ENCODE measurements at regions not wholly inside any gene's neighbourhood (a gene's known extent, or its start where the extent isn't known, plus 50 kb on each side); places are given as distances from the start of the nearest gene placed in this dataset.
"Not testable (repeated sequence)": the region's sequence is repeated elsewhere in the genome, so short reads cannot be mapped to it uniquely, and the experiment has no call there.

DNA sequence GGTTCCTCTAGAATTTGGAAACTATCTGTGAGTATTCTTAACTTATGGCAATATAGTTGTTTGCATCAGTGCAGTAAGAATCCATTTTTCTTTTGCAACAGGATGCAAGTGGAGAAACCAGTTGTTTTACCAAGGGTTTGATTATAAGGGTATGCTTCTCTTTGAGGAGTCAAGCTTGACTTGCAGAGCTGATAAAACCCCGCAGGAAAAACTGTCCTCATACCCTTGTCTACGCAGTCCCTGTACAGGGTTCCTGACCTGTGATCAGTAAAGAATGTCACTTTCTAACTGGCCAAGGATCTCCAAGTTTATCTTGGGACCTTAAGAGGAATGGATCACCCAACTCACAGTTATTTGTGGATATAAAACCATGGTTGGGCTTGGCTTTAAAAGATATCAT, 161.1 kb upstream of the OLIG3 start:
- no peak for DNase-seq (ENCODE audit: low spot score)

DNA sequence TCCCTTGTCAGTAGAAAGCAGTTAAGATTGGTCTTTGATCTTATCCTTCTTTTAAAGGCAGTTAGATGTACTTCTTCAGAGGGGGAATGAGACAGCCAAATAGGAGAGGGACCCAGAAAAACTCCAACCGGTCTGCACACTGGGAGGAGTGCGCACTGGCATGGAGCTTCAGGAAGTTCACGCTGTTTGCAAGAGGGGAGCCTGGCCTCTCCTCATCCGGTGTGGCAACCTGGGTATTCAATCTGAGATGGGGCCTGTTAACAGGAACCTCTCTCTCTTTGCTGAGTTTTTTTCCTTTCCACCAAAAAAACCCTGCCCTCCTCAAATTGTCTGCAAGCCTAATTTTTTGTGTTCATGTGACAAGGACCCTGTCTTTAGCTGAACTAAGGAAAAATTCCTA, 162.5 kb upstream of the OLIG3 start:
- no peak for DNase-seq (ENCODE audit: low spot score)

DNA sequence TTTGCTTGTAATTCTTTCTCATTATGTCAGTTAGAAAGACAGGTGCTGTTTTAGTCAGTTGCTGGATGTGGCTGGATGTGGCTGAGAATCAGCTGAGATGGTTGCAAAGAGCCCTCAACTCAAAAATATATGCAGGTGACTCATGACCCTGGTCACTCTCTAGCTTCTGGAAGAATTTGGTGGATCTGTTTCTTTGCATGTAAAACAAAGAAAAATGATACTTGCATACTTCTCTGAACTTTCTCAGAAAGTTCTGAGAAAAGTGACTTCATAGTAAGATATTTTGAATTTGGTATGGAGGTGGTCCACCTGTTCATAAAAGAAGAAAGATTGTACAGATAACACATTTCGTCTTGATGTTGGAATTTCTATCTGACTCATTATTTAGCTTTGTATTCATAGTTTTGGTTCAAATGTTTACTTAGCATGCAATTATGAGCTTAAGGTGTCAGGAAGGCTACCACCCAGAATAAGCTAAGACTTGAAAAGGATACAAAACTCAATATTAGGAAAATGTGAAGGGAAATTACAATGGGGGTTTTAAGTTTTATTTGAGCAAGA, 163.2 kb upstream of the OLIG3 start:
- no peak for DNase-seq (ENCODE audit: low spot score)

DNA sequence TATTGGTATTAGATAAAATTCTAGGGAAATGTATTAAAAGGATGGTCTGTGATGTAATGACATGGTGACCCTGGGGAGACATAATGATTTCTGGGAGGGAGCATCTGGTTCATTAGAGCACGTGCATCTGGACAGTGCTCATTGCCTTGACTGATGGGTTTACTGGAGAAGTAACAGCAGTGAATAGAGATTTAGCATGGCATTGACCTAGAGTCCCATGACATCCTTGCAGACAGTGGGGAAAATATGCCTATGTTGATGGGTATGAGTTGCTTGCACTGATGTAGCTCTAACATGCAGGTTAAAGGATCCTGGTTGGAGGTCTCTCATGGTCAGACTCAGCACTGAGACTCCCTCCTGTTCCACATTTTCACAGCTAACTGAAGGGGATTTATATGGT, 164.1 kb upstream of the OLIG3 start:
- DNase-seq (ENCODE audit: low spot score), result no peak

DNA sequence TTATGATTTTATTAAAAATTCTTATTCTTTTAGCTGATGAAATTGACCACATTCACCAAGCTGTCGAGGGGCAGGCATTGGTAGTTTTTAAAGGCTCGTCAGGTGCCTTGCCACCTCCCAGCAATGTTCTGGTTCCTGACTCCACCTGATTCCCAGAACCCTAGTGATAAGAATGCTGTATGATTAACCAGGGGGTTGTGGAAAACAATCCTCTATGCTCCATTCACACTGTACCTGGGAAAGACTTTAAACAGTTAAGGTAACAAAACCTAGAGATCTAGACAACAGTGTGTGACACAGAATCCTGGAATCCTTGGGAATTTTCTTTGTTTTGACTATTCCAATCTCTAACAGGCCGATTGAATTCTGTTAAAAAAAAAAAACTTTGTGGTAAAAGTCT, 165.7 kb upstream of the OLIG3 start:
- no peak for DNase-seq (ENCODE audit: low spot score)

DNA sequence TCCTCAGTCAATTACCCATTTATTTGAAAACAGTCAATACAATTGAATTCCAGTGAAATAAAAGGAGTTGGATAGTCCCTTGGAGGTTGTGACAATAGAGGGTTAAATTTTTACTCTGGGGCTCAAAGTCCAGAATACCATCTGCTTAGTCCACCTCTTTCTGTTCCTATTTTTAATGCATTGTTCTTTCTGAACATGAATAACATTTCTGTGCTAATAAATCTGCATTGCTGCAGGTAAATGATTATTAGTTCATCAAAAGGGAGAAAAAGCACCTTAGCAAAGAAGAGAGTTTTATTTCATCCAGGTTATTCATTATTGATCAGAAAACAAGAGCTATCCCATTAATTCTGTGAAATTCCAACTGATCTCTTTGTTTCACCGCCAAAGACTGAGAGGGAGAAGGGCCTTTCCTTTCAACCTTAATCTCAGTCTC, 166.1 kb upstream of the OLIG3 start:
- no peak for DNase-seq (ENCODE audit: low spot score)

DNA sequence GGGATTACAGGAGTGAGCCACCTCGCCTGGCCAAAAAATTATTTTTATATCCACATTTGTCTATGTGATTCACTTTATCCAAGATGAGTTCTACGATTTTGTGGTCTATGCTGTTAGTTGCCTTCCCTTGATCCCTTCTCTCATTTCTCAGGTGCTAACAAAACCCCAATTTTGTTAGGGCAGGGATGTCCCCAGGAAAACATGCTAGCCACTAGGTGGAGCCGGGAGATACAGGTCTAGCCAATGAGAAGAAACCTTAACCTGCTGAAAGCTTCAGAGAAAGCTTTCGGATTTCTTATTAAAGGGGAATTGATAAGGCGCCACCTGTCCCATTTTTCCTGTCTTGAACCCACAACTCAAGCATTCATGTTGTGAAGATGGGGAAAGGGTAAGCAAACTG, 167.4 kb upstream of the OLIG3 start:
- DNase-seq (ENCODE audit: low spot score), result no peak

DNA sequence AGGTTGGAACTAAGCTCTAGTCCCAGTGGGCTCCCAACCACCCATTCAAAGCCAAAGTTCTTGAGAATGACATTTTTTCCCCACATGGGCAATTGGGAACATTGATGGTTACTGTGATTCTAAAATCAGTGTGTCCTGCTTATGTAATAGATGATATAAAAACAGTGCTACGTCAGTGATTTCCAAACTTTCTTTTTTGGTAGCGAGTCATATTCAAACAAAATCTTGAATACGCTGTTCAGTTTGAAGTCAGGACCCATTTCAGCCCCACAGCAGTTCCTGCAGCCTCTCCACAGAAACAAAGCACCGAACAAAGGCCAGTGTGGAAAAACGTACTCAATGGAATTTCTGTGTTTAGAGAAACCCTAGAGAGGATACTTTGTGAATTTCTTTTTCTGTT, 170.0 kb upstream of the OLIG3 start:
- DNase-seq (ENCODE audit: low spot score), result no peak

DNA sequence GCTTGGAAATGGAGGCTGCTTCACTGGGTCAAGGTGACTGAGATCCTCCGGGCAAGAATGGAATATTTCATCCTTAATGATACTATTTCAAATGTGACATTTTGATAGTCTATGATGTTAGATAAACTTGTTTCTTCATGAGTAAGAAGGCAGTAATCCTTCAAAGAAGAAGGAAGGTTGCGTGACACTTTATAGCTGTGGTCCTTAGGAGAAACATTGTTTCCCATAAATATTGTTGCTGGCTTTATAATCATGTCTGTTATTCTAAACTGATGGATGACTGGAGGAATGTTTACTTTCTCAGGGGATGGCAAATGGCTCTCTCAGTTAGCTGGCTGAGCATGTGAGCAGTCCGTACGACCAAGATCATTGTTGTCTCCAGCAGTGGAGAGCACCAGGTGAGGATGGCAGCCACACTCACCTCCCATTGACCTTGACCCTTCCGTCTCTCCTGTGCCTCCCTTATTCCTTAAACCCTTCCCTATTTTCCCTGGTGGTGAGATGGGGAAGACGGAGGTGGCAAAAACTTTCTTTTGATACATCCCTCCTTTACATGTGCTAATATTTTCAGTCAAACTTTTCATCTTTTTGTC, 171.2 kb upstream of the OLIG3 start:
- DNase-seq (ENCODE audit: low spot score), result no peak

DNA sequence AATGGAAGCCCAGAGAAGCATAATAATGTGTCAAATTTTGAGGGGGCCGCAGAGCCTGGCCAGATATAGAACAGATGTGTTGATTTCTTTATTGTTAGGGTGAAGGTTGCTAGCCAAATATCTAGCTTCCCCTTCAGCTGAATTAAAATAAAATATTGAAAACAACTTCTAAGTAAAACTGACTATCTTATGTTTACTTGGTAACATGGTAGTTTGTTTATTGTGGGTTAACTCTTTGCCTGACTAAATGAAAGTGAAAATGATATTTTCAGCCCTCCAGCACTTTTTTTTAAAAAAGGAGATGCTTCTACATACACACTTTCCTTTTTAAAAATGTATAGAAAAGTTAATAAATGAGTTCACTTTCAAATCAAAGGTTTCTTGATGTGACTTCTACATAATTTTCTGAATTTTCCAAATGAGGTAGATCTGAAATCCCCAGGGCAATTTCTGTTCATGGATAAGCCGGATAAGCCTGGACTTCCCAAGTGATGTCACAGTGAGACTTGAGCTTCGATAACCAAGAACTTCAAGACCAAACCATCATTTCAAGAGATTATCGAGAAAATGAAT, 172.1 kb upstream of the OLIG3 start:
- no peak for DNase-seq (ENCODE audit: low spot score)

DNA sequence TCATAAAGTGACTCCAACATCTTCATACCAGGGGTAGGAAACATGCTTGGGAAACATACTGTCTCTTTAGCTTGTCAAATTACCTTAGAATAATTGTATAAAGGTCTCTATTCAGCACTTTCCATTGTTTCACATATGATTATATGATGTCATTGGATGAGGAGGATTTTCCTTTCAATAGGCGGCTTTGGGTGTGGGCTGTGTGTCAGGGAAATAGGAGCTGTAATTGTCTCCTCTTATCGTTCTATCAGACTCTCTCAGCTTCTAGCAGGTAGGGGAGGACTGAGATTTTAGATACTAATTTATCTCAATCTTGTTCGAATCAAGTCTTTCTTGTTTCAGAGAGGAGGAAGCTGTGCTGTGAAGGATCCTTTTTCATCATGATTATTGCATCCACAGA, 179.4 kb upstream of the OLIG3 start:
- no peak for DNase-seq (ENCODE audit: low spot score)

DNA sequence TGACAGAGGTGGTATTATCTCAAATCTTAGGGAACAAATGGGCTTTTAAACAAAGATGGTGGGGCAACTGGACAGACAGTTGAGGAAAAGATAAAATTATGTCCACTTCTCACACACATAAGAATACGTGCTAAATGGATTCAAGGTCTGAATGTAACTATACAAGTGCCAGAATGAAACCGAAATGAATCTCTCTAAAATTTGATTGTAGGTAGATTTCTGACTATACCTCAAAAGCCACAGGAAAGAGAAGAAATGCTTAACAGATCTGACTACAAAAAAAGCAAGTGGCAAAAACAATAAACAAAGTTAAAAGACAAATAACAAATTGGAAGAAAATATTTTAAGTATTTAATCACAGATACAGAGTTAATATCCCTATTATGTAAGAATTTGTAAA, 182.7 kb upstream of the OLIG3 start:
- DNase-seq (ENCODE audit: low spot score), result no peak

DNA sequence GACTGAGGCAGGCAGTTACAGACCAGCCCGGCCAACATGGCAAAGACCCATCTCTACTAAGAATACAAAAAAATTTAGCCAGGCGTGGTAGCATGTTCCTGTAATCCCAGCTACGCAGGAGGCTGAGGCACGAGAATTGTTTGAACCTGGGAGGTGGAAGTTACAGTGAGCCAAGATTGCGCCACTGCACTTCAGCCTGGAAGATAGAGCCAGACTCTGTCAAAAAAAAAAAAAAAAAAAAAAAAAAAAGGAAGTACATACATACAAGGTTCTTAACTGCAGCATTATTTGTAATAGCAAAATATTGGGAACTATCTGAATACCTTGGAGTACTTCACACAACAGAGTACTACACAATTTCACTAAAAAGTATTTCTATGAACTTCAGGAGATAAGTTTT, 183.5 kb upstream of the OLIG3 start:
- no peak for DNase-seq (ENCODE audit: low spot score)

DNA sequence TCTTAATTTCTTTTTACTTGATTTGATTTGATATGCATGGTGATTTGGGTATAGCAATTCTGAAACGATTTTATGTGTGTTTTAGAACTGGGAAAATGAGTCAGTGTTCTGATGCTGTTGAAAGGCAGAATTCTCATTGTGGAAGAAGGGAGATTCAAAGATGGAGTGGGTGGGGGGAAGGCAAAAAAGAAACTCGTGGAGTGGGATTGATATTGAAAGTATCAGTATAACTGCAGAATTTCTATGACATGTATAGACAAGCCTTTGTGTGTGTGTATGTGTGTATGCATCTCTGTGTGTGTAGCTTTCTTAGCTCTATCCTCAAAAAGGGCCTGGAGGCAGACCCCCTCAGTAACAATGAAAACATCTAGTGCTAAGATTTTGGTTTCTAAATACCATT, 184.3 kb upstream of the OLIG3 start:
- no peak for DNase-seq (ENCODE audit: low spot score)

DNA sequence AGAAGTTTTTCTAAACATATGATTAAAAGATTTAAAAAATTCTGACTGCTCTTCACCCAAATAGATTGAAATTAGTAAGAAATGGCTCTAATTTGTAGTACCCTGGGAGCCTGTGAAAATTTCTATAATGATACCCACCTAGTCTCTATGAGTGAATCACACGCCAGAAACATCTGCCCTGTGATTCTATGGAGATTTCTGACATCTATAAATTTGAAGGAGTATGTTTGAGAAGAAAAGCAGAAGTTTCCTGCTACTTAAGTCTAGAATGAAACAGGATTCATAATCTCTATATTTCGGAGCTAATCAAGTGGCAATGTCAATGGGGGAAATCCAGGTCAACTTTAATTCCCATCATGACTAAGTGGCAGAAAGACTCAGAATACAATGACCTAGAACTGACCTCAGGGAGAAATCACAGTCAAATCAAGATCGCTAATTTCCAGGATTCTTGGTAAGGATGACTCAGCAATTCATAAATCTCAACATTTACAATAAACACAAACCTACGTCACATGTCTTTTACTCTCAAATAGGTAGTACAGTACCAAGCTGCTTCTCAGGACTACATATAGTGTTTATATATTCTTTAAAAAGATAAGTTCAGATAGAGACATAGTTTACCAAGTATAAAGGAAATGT, 186.2 kb upstream of the TNFAIP3 start:
- no peak for DNase-seq (ENCODE audit: low spot score)

DNA sequence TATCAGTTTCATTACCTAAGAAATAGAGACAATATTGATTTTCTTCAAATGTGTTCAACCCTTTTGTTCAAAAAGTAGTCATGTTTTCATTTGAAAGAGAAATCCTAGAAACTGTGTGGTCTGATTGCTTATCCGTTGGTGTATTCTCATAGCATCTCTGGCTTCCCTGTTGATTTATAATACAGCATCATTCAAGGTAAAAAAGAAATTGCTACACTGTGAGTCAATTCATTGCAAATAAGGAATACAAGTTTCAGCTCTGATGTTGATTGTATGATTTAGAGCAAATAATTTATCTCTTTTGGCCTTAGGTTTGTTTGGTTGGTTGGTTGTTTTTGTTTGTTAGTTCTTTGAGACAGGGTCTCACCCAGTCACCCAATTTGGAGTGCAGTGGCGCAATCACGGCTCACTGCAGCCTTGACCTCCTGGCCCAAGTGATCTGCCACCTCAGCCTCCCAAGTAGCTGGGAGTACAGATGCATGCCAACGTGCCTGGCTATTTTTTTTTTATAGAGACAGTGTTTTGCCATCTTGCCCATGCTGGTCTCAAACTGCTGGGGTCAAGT, 185.5 kb upstream of the TNFAIP3 start:
- no peak for DNase-seq (ENCODE audit: low spot score)

DNA sequence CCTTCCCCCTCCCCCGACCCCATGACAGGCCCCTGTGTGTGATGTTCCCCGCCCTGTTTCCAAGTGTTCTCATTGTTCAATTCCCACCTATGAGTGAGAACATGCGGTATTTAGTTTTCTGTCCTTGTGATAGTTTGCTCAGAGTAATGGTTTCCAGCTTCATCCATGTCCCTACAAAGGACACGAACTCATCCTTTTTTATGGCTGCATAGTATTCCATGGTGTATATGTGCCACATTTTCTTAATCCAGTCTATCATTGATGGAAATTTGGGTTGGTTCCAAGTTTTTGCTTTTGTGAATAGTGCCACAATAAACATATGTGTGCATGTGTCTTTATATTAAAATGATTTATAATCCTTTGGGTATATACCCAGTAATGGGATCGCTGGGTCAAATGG, 184.4 kb upstream of the TNFAIP3 start:
- DNase-seq (ENCODE audit: low spot score), result not testable (repeated sequence)

DNA sequence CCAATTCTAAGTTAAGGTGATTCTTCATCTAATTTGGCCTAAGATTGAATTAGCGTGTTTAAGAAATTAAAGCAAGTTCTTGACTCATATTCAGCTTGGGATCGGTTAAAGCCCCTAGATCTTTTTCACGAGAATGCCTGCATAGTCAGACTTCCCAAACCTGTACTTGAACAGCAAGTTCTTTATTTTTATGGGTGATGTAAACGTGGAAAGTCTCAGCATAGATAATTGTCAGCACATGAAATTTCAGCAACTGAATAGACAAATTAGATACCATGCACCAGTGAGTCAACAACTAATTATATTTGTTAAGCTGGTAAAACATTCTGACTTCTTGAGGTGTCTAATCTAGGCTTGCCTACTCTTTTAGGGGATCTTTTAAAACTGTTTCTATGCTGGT, 183.1 kb upstream of the TNFAIP3 start:
- DNase-seq (ENCODE audit: low spot score), result no peak

DNA sequence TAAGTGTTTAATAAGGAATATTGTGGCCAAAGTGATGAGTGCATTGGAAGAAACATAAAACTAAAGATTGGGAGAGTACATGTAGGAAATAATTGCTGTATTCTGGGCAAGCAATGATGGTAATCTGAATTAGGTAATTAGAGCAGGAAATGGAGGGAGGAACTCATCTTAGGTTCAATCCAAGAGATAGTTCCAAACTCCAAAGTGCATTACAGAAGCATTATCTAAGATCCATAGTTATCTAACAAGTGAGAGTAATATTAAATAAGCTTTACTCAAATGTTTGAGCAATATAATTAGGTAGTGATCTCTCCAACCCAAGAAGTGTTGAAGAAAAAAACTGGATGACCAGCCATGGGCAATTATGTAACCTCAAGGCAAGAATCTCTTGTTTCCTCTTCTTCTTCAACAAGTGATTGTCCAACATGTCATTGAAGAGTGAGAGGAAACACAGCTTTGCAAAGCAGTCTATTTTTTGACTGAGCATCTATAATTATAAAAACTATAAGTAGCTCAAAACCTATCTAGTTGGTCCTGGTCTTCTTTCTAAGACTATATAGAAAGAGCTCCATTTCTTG, 181.2 kb upstream of the TNFAIP3 start:
- no peak for DNase-seq (ENCODE audit: low spot score)

DNA sequence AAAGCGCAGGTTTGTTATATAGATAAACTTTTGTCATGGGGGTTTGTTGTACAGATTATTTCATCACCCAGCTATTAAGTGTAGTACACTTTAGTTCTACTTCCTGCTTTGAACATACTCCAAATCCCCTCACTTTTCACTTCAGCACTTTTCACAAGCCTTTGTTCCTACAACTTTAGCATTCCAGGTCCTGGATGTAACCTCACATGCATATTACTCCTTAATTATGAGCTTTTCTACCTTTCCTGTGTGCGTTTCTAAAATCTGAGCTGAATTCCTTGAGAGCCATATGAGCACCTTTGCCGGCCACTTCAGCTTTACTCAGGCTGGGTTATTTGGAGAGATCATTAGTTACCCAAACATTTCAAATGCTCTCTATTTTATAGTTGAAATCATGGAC, 179.2 kb upstream of the TNFAIP3 start:
- no peak for DNase-seq (ENCODE audit: low spot score)

DNA sequence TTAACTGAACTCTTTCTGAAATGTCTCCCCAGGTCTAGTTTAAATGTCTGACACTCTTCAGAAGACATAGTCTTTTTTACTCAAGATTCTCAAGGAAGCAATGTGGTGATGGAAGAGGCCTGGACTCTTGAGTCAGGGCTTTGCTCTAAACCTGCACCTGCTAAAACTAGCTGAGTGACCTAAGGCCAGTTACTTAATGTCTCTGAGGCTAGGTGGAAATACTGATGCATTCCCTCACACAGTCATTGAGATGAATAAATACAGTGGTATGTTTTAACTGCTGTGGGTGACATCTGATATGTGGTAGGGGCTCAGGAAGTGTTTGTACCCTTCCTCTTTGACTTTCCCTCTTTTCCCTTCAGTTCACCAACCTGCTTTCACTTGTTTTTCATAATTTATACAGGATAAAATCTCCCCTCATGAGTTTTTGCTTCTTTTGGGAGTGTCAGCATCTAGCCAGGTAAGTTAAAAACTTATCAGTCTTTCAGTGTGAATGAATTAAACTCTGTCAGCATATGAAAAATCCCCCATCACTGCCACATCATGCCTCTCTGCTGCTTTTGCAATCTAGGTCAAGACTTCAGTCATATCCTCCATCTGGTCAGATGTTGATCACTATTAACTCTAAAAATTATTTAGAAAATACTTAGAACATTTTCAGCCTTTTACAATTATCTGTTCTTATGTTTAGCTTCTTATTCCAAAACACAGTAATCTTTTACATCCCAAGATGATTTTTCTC, 178.7 kb upstream of the TNFAIP3 start:
- DNase-seq (ENCODE audit: low spot score), result no peak

DNA sequence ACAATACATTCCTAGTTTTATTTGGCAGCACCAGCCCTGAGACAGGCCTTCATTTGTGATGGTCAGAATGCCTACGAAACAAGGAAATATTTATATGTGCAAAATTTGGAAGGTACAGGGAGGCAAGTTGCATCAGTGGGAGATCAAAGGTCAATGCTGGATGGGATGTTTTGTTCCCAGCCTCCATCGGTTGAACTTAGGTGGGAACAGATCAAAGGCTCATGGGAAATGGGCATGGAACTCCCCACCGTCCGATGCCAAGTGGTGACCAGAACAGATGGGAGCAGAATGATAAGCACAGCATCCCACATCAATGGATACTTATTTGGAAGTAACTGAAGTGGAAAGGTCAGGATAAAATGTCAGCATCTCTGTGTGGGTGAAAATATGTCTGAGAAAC, 177.7 kb upstream of the TNFAIP3 start:
- no peak for DNase-seq (ENCODE audit: low spot score)
